Gastroesophageal sphincter (tissue), 3 donors: ENCODE measurements at regions not wholly inside any gene's neighbourhood (a gene's known extent, or its start where the extent isn't known, plus 50 kb on each side); places are given as distances from the start of the nearest gene placed in this dataset.

Experiments
- POLR2A ChIP-seq, 2 donors: fragments of 450-650 bp; IDR thresholded peaks; one replicate each; pipeline ENCODE4 v1.6.1; 2017; ENCODE audit warnings: antibody characterized with exemption in 2 of 2, mild to moderate bottlenecking in 2 of 2, moderate library complexity in 1 of 2
- TF ChIP-seq, protein P1 (sequence below), 4 experiments: fragments of 200-600 bp in 2 of 4; fragments of 450-650 bp in 2 of 4; sonication (generic) in 1 of 4; IDR thresholded peaks; one replicate each; pipeline ENCODE4 v1.5.1; 2017 to 2019; ENCODE audit warnings: antibody characterized with exemption in 4 of 4, mild to moderate bottlenecking in 2 of 4, moderate library complexity in 2 of 4

DNA sequence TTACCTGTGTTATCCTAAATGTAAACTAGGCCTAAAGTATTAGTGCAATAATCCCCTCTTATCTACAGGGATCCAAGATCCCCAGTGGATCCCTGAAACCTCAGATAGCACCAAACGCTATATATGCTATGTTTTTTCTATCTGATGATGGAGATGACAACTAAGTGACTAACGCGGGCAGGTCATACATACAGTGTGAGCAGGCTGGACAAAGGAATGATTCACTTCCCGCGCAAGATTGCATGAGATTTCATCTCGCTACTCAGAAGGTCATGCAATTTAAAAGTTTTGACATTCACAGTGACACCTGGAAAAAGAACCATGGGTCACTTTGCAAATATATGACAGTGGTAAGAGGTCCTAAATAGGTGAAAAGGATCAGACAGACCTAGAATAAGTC, 875.9 kb downstream of the HACE1 start:
- TF ChIP-seq, protein P1, sequence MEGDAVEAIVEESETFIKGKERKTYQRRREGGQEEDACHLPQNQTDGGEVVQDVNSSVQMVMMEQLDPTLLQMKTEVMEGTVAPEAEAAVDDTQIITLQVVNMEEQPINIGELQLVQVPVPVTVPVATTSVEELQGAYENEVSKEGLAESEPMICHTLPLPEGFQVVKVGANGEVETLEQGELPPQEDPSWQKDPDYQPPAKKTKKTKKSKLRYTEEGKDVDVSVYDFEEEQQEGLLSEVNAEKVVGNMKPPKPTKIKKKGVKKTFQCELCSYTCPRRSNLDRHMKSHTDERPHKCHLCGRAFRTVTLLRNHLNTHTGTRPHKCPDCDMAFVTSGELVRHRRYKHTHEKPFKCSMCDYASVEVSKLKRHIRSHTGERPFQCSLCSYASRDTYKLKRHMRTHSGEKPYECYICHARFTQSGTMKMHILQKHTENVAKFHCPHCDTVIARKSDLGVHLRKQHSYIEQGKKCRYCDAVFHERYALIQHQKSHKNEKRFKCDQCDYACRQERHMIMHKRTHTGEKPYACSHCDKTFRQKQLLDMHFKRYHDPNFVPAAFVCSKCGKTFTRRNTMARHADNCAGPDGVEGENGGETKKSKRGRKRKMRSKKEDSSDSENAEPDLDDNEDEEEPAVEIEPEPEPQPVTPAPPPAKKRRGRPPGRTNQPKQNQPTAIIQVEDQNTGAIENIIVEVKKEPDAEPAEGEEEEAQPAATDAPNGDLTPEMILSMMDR (IDR thresholded peaks at IDR 0.05), result no peak
- no peak for TF ChIP-seq POLR2A (IDR thresholded peaks at IDR 0.05)
